IPS DF 6.9 (cell line): ENCODE measurements at regions not wholly inside any gene's neighbourhood (a gene's known extent, or its start where the extent isn't known, plus 50 kb on each side); places are given as distances from the start of the nearest gene placed in this dataset.
"Not testable (repeated sequence)": the region's sequence is repeated elsewhere in the genome, so short reads cannot be mapped to it uniquely, and the experiment has no call there.

Experiments
- DNase-seq: peaks from one replicate; pipeline ENCODE4 v3.0.0-alpha.2; 2013; ENCODE audit warnings: low read depth, low spot score
- H3K27ac ChIP-seq: one replicate; pipeline ENCODE4 v1.5.1; 2013; ENCODE audit warnings: low read length, control low read depth
- H3K27me3 ChIP-seq: 2 replicates; pipeline ENCODE4 v1.6.1; 2013; ENCODE audit warnings: mild to moderate bottlenecking, low read length; ENCODE audit not compliant: control insufficient read depth, insufficient read depth
- H3K36me3 ChIP-seq: 2 replicates; pipeline ENCODE4 v1.6.1; 2013; ENCODE audit warnings: low read length; ENCODE audit not compliant: control insufficient read depth, insufficient read depth
- H3K4me1 ChIP-seq: 2 replicates; pipeline ENCODE4 v1.6.1; 2013; ENCODE audit warnings: low read length; ENCODE audit not compliant: control insufficient read depth, insufficient read depth
- H3K4me3 ChIP-seq: 2 replicates; pipeline ENCODE4 v1.5.1; 2013; ENCODE audit warnings: mild to moderate bottlenecking, low read length
- H3K9me3 ChIP-seq: 2 replicates; pipeline ENCODE4 v1.6.1; 2013; ENCODE audit warnings: low read length, inconsistent platforms; ENCODE audit not compliant: control insufficient read depth, insufficient read depth
- whole genome bisulfite sequencing: extraction: QIAGEN DNeasy Blood & Tissue Kit; methylation state at CpG from one replicate; pipeline ENCODE4 v1.1.7; 2013; ENCODE audit warnings: mixed read lengths, missing lambda C conversion rate; ENCODE audit not compliant: insufficient read length, insufficient coverage; 5-methylcytosine and 5-hydroxymethylcytosine counted together

DNA sequence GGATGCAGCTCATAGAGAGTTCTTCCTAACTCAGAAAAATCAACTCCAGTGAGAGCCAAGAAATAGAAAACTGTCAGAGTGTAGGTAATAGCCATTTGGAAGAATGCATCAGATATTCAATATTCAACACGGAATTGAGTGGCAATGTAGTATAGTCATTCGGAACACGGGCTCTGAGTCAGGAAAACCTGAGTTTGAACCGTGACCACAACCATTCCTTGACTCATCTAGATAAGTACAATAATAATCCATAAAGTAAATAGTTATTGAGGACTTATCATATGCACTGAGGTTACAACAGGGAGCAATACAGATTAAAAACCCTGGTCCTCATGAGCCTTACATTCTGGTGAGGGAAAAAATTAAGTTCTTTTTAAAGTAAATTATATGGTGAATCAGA is 62.6 kb upstream of the PHF21A start:
- no peaks in the 10 kb centered on the region for H3K9me3 ChIP-seq
- no CpG with 5 or more reads among the region's 4 CpGs for WGBS

DNA sequence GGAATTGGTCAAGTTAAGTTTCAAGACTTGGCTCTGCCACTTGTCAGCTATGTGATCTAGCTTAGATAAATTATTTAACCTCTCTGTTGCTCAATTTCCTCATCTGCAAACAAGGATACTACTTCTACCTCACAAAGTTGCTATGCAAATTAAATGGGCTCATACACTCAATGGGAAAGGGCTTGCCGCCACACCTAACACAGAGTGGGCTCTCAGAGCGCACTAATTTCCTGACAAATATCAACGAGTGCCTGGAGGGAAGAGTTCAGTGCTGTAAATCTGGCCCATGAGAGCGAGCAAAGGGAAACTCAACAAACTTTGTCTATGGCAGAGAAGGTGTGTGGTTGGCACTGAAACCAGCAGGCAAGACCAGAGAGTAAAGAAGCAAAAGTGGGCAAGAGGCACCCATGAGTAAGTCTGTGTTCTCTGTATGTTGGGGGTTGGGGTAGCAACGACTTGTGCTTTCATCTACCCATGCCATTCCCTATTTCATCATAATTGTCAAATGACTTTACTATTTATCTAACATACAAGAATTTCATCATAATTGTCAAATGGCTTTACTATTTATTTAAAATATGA is 60.7 kb upstream of the PHF21A start:
- Histone ChIP-seq H3K4me1 (no peaks in the 10 kb centered on the region), H3K27ac (no peak overlapping the region), H3K27me3 (no peaks in the 10 kb centered on the region), H3K4me3 (no peak overlapping the region), H3K36me3 (no peaks in the 10 kb centered on the region), H3K9me3 (no peaks in the 10 kb centered on the region)
- no peak for DNase-seq
- WGBS = no CpG with 5 or more reads among the region's 5 CpGs

More for the DNA sequence above, 62.6 kb upstream of the PHF21A start:
- Histone ChIP-seq H3K27ac (no peak overlapping the region), H3K4me3 (no peak overlapping the region), H3K27me3 (no peaks in the 10 kb centered on the region), H3K36me3 (no peaks in the 10 kb centered on the region), H3K4me1 (no peaks in the 10 kb centered on the region)
- DNase-seq = no peak

DNA sequence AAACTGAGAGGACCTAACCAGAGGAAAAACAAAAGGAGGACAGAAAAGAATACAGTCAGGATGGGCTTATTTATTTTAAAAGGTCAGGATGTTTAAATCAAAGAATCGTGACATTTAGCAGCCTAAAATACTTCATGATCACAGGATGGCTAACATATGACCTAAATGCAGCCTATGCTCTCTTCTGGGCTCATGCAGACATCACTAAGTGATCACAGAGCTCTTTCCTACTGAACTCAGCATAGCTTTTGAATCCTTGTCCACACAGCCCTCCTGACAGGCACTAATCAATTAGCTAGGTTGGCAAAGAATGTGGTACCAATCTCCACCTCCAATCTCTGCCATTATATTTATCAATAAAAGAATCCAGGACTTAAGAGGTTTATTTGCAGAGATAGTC is 60.1 kb upstream of the PHF21A start:
- no CpG with 5 or more reads among the region's 1 CpG for WGBS
- DNase-seq = no peak
- Histone ChIP-seq H3K27ac (no peak overlapping the region), H3K4me3 (no peak overlapping the region), H3K27me3 (no peaks in the 10 kb centered on the region), H3K4me1 (no peaks in the 10 kb centered on the region), H3K36me3 (no peaks in the 10 kb centered on the region), H3K9me3 (no peaks in the 10 kb centered on the region)

- Histone ChIP-seq H3K27ac (no peak overlapping the region), H3K9me3 (no peaks in the 10 kb centered on the region), H3K27me3 (no peaks in the 10 kb centered on the region), H3K4me1 (no peaks in the 10 kb centered on the region), H3K36me3 (no peaks in the 10 kb centered on the region), H3K4me3 (no peak overlapping the region)
- WGBS = no CpG with 5 or more reads among the region's 4 CpGs
- DNase-seq = no peak
Observed at GRCh38 chr11:46180736-46181135, 59.5 kb upstream of the PHF21A start.

GRCh38 chr11:46178513-46178912 is 57.3 kb upstream of the PHF21A start:
- Histone ChIP-seq H3K36me3 (no peaks in the 10 kb centered on the region), H3K27ac (no peak overlapping the region), H3K4me3 (no peak overlapping the region), H3K27me3 (no peaks in the 10 kb centered on the region), H3K4me1 (no peaks in the 10 kb centered on the region), H3K9me3 (no peaks in the 10 kb centered on the region)
- WGBS = no CpG with 5 or more reads among the region's 4 CpGs
- no peak for DNase-seq

GRCh38 chr11:46176421-46176820 is 55.2 kb upstream of the PHF21A start:
- Histone ChIP-seq H3K4me1 (no peaks in the 10 kb centered on the region), H3K36me3 (no peaks in the 10 kb centered on the region), H3K27me3 (no peaks in the 10 kb centered on the region), H3K4me3 (no peak overlapping the region), H3K27ac (no peak overlapping the region), H3K9me3 (no peaks in the 10 kb centered on the region)
- WGBS = no CpG with 5 or more reads among the region's 4 CpGs
- DNase-seq = no peak

- Histone ChIP-seq H3K27ac (no peak overlapping the region), H3K4me1 (no peaks in the 10 kb centered on the region), H3K4me3 (no peak overlapping the region), H3K36me3 (no peaks in the 10 kb centered on the region), H3K9me3 (no peaks in the 10 kb centered on the region), H3K27me3 (no peaks in the 10 kb centered on the region)
- DNase-seq = no peak
- WGBS = no CpG with 5 or more reads among the region's 7 CpGs
Observed at GRCh38 chr11:46175401-46176002, 54.2 kb upstream of the PHF21A start.

GRCh38 chr11:46171693-46172092 is 50.4 kb upstream of the PHF21A start:
- not testable (repeated sequence) for H3K27me3 ChIP-seq, DNase-seq, H3K9me3 ChIP-seq, H3K4me1 ChIP-seq, H3K4me3 ChIP-seq, H3K36me3 ChIP-seq, H3K27ac ChIP-seq
- no CpG with 5 or more reads among the region's 7 CpGs for WGBS
